Liver (tissue), 8 donors: ENCODE measurements at regions not wholly inside any gene's neighbourhood (a gene's known extent, or its start where the extent isn't known, plus 50 kb on each side); places are given as distances from the start of the nearest gene placed in this dataset.

Experiments used
- DNase-seq: peaks from one replicate; pipeline ENCODE4 v3.0.0-alpha.2; 2017; ENCODE audit warnings: low spot score
- H3K27ac ChIP-seq, 2 donors: one replicate each; pipeline ENCODE4 v1.7.0; 2013; ENCODE audit warnings: inconsistent platforms in 2 of 2, low read length in 2 of 2, control low read depth in 1 of 2, low read depth in 1 of 2, mild to moderate bottlenecking in 1 of 2
- H3K27me3 ChIP-seq, 4 donors: one replicate each; pipeline versions ENCODE4 v1.6.1 to v1.7.0; 2013; ENCODE audit warnings: low read length in 3 of 4, inconsistent platforms in 1 of 4, mild to moderate bottlenecking in 1 of 4, moderate library complexity in 1 of 4; ENCODE audit not compliant: control insufficient read depth in 4 of 4, insufficient read depth in 4 of 4
- H3K36me3 ChIP-seq, 4 donors: one replicate each; pipeline versions ENCODE4 v1.6.1 to v1.7.0; 2013; ENCODE audit warnings: low read length in 3 of 4, mild to moderate bottlenecking in 3 of 4, low read depth in 1 of 4, moderate library complexity in 1 of 4; ENCODE audit not compliant: control insufficient read depth in 4 of 4, insufficient read depth in 3 of 4
- H3K4me1 ChIP-seq, 4 donors: one replicate each; pipeline versions ENCODE4 v1.6.1 to v1.7.0; 2013; ENCODE audit warnings: low read length in 3 of 4, mild to moderate bottlenecking in 3 of 4, moderate library complexity in 1 of 4; ENCODE audit not compliant: control insufficient read depth in 4 of 4, insufficient read depth in 4 of 4
- H3K4me3 ChIP-seq, 3 donors: one replicate each; pipeline versions ENCODE4 v1.6.1 to v1.7.0; 2013; ENCODE audit warnings: low read length in 3 of 3, control low read depth in 1 of 3, low read depth in 1 of 3, mild to moderate bottlenecking in 1 of 3
- H3K9ac ChIP-seq, 2 donors: one replicate each; pipeline ENCODE4 v1.7.0; 2013; ENCODE audit warnings: low read length in 2 of 2, mild to moderate bottlenecking in 2 of 2, moderate library complexity in 2 of 2, control low read depth in 1 of 2, low read depth in 1 of 2
- H3K9me3 ChIP-seq, 4 donors: one replicate each; pipeline versions ENCODE4 v1.6.1 to v1.7.0; 2013; ENCODE audit warnings: low read length in 3 of 4; ENCODE audit not compliant: control insufficient read depth in 4 of 4
- ATF3 ChIP-seq: IDR thresholded peaks from 2 replicates; pipeline ENCODE4 v1.6.1; 2016; ENCODE audit warnings: antibody characterized with exemption
- FOXA2 ChIP-seq: IDR thresholded peaks from 2 replicates; pipeline ENCODE4 v1.6.1; 2016; ENCODE audit warnings: antibody characterized with exemption
- HNF4A ChIP-seq, 2 donors: conservative IDR thresholded peaks; 2 replicates each; pipeline ENCODE4 v1.6.1; 2016; ENCODE audit warnings: antibody characterized with exemption in 2 of 2, mild to moderate bottlenecking in 2 of 2
- HNF4G ChIP-seq: IDR thresholded peaks from 2 replicates; pipeline ENCODE4 v1.6.1; 2016; ENCODE audit warnings: antibody characterized with exemption
- JUND ChIP-seq, 2 donors: IDR thresholded peaks; 2 replicates each; pipeline ENCODE4 v1.6.1; 2016; ENCODE audit warnings: antibody characterized with exemption in 2 of 2
- NR2F2 ChIP-seq: IDR thresholded peaks from 2 replicates; pipeline ENCODE4 v1.6.1; 2016; ENCODE audit warnings: antibody characterized with exemption
- RAD21 ChIP-seq, 2 donors: IDR thresholded peaks; 2 replicates each; pipeline ENCODE4 v1.6.1; 2016; ENCODE audit warnings: antibody characterized with exemption in 2 of 2, mild to moderate bottlenecking in 2 of 2
- RXRA ChIP-seq, 2 donors: IDR thresholded peaks; 2 replicates each; pipeline ENCODE4 v1.6.1; 2017 to 2018; ENCODE audit warnings: antibody characterized with exemption in 2 of 2, mild to moderate bottlenecking in 1 of 2
- TAF1 ChIP-seq: conservative IDR thresholded peaks from 2 replicates; pipeline ENCODE4 v1.6.1; 2016; ENCODE audit warnings: antibody characterized with exemption, mild to moderate bottlenecking
- YY1 ChIP-seq: IDR thresholded peaks from 2 replicates; pipeline ENCODE4 v1.6.1; 2016; ENCODE audit warnings: antibody characterized with exemption, mild to moderate bottlenecking
- ZBTB33 ChIP-seq: IDR thresholded peaks from 2 replicates; pipeline ENCODE4 v1.6.1; 2016; ENCODE audit warnings: antibody characterized with exemption
- WGBS: extraction: QIAGEN DNeasy Blood & Tissue Kit; methylation state at CpG from one replicate; pipeline ENCODE4 v1.1.7; 2013; 5-methylcytosine and 5-hydroxymethylcytosine counted together
- TF ChIP-seq, protein P1 (sequence below): fragments of 150-350 bp; IDR thresholded peaks from 2 replicates; pipeline ENCODE4 v1.5.1; 2017; ENCODE audit warnings: improper control_type of control experiment, low read depth, low read length; ENCODE audit not compliant: missing input control
- TF ChIP-seq, protein P2 (sequence below): IDR thresholded peaks from 2 replicates; pipeline ENCODE4 v1.6.1; 2016; ENCODE audit warnings: antibody characterized with exemption
- donor health status: healthy.
- donor health status: healthy.
- donor health status: healthy.
- donor health status: healthy.
- donor health status: healthy.

GRCh38 chr6:86529635-86530034 is 407.7 kb upstream of the HTR1E start:
- Histone ChIP-seq H3K27me3 (no peaks in the 10 kb centered on the region), H3K4me3 (no peak overlapping the region), H3K9ac (no peak overlapping the region), H3K4me1 (no peaks in the 10 kb centered on the region), H3K9me3 (no peaks in the 10 kb centered on the region), H3K36me3 (no peaks in the 10 kb centered on the region), H3K27ac (no peak overlapping the region)
- TF ChIP-seq HNF4A (conservative IDR thresholded peaks at IDR 0.05) (no peak), YY1 (no peak), FOXA2 (no peak), RXRA (IDR thresholded peaks at IDR 0.05) (no peak), TAF1 (no peak), ZBTB33 (no peak)
- TF ChIP-seq, protein P1, sequence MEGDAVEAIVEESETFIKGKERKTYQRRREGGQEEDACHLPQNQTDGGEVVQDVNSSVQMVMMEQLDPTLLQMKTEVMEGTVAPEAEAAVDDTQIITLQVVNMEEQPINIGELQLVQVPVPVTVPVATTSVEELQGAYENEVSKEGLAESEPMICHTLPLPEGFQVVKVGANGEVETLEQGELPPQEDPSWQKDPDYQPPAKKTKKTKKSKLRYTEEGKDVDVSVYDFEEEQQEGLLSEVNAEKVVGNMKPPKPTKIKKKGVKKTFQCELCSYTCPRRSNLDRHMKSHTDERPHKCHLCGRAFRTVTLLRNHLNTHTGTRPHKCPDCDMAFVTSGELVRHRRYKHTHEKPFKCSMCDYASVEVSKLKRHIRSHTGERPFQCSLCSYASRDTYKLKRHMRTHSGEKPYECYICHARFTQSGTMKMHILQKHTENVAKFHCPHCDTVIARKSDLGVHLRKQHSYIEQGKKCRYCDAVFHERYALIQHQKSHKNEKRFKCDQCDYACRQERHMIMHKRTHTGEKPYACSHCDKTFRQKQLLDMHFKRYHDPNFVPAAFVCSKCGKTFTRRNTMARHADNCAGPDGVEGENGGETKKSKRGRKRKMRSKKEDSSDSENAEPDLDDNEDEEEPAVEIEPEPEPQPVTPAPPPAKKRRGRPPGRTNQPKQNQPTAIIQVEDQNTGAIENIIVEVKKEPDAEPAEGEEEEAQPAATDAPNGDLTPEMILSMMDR: no peak
- TF ChIP-seq, protein P2, sequence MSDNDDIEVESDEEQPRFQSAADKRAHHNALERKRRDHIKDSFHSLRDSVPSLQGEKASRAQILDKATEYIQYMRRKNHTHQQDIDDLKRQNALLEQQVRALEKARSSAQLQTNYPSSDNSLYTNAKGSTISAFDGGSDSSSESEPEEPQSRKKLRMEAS: no peak
- no peak for DNase-seq
- WGBS: 89% methylated on average over 1 of the region's 1 CpG

- no peak overlapping the region for H3K4me3 ChIP-seq
- H3K9ac ChIP-seq: no peak overlapping the region
- no peaks in the 10 kb centered on the region for H3K4me1 ChIP-seq
- peaks cover 0 to 10% (median 0%) of the 10 kb centered on the region in 4 donors for H3K9me3 ChIP-seq
- H3K27me3 ChIP-seq: no peaks in the 10 kb centered on the region
- 33% methylated on average over 1 of the region's 1 CpG for WGBS
- TF ChIP-seq RAD21 (IDR thresholded peaks at IDR 0.05) (no peak), ZBTB33 (no peak), HNF4A (conservative IDR thresholded peaks at IDR 0.05) (no peak), TAF1 (no peak), ATF3 (no peak), RXRA (IDR thresholded peaks at IDR 0.05) (no peak)
- TF ChIP-seq, protein P2: no peak
- no peaks in the 10 kb centered on the region for H3K36me3 ChIP-seq
- DNase-seq: no peak
- H3K27ac ChIP-seq: no peak overlapping the region
Measured at GRCh38 chr6:86526238-86526637, 411.1 kb upstream of the HTR1E start.

DNA sequence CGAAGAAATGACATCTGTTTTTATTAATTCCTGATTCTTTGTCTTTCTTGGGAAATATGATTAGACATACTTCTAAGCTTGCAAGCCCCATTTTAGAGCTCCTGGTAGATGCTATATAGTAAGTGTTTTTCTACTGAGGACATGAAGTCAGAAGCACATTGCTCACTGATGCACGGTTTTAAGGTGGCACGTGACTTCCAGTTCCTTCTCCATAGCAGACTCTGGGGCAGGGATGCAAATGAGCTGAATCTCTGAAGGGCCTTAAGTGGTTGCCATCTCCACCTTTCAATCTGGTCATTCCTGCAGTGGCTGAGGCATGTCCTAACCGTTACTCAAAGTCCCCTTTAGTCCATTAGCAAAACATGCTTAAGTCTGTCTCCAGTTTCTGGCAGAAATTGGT is 421.2 kb upstream of the HTR1E start:
- Histone ChIP-seq H3K27ac (no peak overlapping the region), H3K9me3 (no peaks in the 10 kb centered on the region), H3K4me3 (no peak overlapping the region), H3K4me1 (no peaks in the 10 kb centered on the region), H3K36me3 (no peaks in the 10 kb centered on the region), H3K9ac (no peak overlapping the region), H3K27me3 (no peaks in the 10 kb centered on the region)
- WGBS: 79% methylated on average over 4 of the region's 4 CpGs
- DNase-seq: no peak
- TF ChIP-seq NR2F2 (no peak), ZBTB33 (no peak), HNF4A (conservative IDR thresholded peaks at IDR 0.05) (no peak), FOXA2 (no peak), YY1 (no peak), JUND (IDR thresholded peaks at IDR 0.05) (no peak), HNF4G (no peak), TAF1 (no peak)
- TF ChIP-seq, protein P1: no peak
